ENCODE measurements at regions not wholly inside any gene's neighbourhood (a gene's known extent, or its start where the extent isn't known, plus 50 kb on each side); places are given as distances from the start of the nearest gene placed in this dataset.
"Not testable (repeated sequence)": the region's sequence is repeated elsewhere in the genome, so short reads cannot be mapped to it uniquely, and the experiment has no call there.

GRCh38 chr16:54727696-54728095 lies 203.0 kb upstream of the IRX5 start:
- DNase-seq: not testable (repeated sequence)

- DNase-seq: no peak
These were observed 206.2 kb upstream of the IRX5 start for GRCh38 chr16:54724346-54724925.

- no peak for DNase-seq
These were observed 208.4 kb upstream of the IRX5 start for GRCh38 chr16:54722210-54722676.

- DNase-seq: no peak
These were observed 210.4 kb upstream of the IRX5 start for GRCh38 chr16:54720259-54720658.

- no peak for DNase-seq
These were observed 211.0 kb upstream of the IRX5 start for GRCh38 chr16:54719624-54720023.

- DNase-seq: no peak
These were observed 212.3 kb upstream of the IRX5 start for GRCh38 chr16:54718376-54718775.

GRCh38 chr16:54715011-54715410 lies 215.7 kb upstream of the IRX5 start:
- no peak for DNase-seq

- DNase-seq: no peak
These were observed 217.8 kb upstream of the IRX5 start for GRCh38 chr16:54712866-54713265.

GRCh38 chr16:54707813-54708212 lies 222.9 kb upstream of the IRX5 start:
- no peak for DNase-seq

- no peak for DNase-seq
These were observed 224.3 kb upstream of the IRX5 start for GRCh38 chr16:54706406-54706805.

- no peak for DNase-seq
These were observed 227.3 kb upstream of the IRX5 start for GRCh38 chr16:54703339-54703738.

GRCh38 chr16:54699656-54700055 lies 231.0 kb upstream of the IRX5 start:
- DNase-seq: no peak

GRCh38 chr16:54697677-54698076 lies 233.0 kb upstream of the IRX5 start:
- no peak for DNase-seq

GRCh38 chr16:54696970-54697369 lies 233.7 kb upstream of the IRX5 start:
- no peak for DNase-seq

- DNase-seq: no peak
These were observed 234.1 kb upstream of the IRX5 start for GRCh38 chr16:54696522-54696921.

- DNase-seq: no peak
These were observed 236.0 kb upstream of the IRX5 start for GRCh38 chr16:54694651-54695050.

- no peak for DNase-seq
These were observed 236.8 kb upstream of the IRX5 start for GRCh38 chr16:54693864-54694263.

GRCh38 chr16:54690710-54691109 lies 240.0 kb upstream of the IRX5 start:
- DNase-seq: no peak

GRCh38 chr16:54690306-54690705 lies 240.4 kb upstream of the IRX5 start:
- DNase-seq: no peak

- DNase-seq: no peak
These were observed 241.4 kb upstream of the IRX5 start for GRCh38 chr16:54689072-54689865.

- no peak for DNase-seq
These were observed 242.3 kb upstream of the IRX5 start for GRCh38 chr16:54688339-54688738.

- no peak for DNase-seq
These were observed 243.4 kb upstream of the IRX5 start for GRCh38 chr16:54687043-54687899.

- DNase-seq: no peak
These were observed 245.0 kb upstream of the IRX5 start for GRCh38 chr16:54685682-54686081.

Measured in renal pelvis (tissue), 1 donor.